ENCODE measurements at regions not wholly inside any gene's neighbourhood (a gene's known extent, or its start where the extent isn't known, plus 50 kb on each side); places are given as distances from the start of the nearest gene placed in this dataset.

GRCh38 chr21:17976691-17977090 is 157.5 kb upstream of the C21orf91 start:
- no peak for DNase-seq

- DNase-seq: no peak
These were observed 157.0 kb upstream of the C21orf91 start for GRCh38 chr21:17976139-17976538.

DNA sequence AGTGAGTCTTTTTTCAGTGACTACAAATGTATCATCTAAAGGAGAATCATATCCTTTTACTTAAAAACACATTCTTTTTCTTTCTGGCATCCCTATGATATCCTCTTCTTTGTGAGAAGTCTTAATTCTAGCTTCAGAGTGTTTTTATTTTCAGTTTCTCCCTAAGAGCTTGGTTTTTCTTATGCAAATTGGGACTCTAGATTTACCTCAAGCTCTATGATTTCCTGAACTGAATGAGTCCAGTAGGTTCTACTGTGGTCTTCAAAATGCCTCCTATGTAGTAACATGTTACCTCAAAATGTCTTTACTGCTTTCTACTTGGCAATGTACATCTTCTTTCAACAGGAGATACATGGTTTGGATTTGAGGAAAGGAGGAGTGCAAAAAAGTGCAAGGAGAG is 148.2 kb upstream of the C21orf91 start:
- no peak for DNase-seq

- DNase-seq: no peak
These were observed 145.6 kb upstream of the C21orf91 start for GRCh38 chr21:17964716-17965115.

GRCh38 chr21:17964199-17964598 is 145.0 kb upstream of the C21orf91 start:
- no peak for DNase-seq

GRCh38 chr21:17950591-17950990 is 131.4 kb upstream of the C21orf91 start:
- no peak for DNase-seq

DNA sequence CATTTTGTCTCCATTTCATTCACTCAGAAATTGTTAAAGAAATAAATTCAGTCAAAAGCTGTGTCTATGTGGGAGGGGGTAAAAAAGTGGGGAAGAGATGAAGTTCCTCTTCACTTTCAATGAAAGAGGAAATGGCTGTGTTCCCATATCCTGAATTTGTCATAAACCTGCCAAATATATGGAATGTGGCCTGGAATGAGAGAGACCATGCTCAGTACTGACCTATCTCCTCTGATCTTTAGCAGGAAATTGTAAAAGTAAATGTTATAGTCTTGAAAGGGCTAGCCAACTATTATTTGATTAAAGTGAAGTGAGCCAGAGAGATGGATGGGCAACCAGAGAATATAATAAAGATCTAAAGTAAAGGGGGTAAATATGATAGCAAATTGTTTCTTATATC is 130.3 kb upstream of the C21orf91 start:
- DNase-seq: no peak

DNA sequence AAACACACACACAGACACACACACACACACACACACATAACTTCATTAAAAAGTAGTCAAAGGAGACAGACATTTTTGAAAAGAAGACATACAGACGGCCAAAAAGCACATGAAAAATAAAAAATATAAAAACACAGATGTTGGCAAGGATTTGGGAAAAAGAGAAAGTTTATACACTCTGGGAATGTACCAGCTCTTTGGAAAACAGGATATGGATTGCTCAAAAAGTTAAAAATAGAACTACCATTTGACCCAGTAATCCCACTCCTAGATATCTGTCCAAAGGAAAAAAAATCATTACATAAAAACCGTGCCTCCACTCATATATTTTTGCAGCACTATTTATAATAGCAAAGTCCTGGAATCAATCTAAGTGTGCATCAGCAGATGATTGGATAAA is 128.4 kb upstream of the C21orf91 start:
- DNase-seq: no peak

- DNase-seq: no peak
These were observed 111.9 kb upstream of the C21orf91 start for GRCh38 chr21:17931080-17931479.

DNA sequence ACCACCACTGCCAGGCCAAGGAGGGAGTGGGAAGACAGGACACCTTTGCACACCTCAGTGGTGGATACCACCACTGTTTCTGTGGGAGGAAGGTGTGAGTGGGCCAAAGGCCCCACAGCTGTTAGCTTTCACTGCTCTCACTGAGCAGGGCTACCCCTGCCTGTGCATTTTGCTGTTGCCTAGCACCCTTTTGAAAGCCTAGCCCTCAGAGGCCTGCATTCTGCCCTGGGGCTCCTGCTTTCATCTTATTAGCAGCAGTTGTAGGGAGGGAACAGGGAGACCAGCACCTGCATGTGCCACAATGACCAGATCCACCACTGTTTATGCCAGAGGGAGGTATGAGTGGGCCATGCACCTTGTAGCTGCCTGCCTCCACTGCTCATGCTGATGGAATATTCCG is 110.9 kb upstream of the C21orf91 start:
- DNase-seq: no peak

DNA sequence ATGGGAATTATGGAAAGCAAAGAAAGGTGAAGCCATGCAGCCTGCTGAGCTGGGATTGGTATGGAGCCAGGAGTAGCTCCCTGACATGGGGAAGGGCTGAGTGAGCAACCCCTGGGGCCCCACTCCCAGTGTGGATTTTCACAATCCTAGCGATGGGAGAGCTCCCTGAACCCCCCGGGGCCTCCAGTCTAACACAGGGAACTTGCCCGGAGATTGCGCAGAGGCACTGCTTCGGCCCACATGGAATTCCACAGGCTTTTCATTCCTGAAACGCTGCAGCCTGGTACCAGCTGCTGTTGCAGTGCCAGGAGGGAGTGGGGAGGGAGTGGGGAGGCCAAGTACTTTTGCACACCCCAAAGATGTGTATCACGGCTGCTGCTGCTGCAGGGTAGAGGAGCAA is 110.4 kb upstream of the C21orf91 start:
- DNase-seq: no peak

DNA sequence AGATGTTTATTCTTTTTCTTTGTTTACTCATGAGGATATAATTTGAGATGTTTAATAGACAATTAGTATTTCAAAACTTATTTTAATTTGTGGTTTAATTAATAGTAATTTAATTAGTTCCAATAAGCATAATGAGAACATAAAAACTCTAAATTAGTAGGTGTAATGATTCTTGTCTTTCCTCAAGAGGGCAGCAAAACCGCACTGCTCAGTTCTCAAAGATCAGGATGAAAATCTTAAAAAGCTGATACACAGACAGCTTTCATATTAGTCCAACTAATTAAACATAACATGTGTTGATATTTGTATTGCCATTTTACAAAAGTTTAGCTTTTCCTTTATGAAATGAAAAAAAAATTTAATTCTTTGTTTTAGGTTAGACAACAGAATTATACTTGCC is 106.7 kb upstream of the C21orf91 start:
- DNase-seq: no peak

DNA sequence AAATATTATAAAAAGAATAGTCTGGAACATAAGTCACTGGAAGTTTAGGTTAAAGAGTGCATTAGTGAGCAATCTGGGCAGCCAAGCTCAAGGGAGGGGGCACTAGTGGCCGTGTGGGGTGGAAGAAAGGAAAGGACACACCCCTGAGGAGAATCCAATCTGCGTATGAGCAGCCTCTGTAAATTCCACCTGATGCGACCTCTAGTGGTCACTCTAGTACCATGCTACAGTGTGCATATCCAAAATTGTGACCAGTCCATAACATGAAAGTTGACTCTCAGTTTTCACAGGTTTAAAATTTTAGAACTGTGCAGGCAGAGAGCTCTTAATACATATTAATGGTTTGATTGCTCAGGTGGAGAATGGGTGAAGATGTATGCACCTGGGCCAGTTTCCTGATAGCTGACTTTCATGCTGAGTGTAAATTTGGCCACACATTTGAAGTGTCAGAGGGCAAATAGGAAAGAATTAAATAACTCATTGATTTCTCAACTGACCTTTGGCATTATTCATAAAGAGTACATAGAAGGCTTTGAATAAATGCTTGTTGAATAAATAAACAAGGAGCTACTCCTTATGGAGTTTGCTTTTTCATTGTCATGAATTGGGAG is 105.9 kb upstream of the C21orf91 start:
- DNase-seq: peak; percentile 49

- peak; percentile 80 for DNase-seq
These were observed 102.7 kb upstream of the C21orf91 start for GRCh38 chr21:17921579-17922530.

DNA sequence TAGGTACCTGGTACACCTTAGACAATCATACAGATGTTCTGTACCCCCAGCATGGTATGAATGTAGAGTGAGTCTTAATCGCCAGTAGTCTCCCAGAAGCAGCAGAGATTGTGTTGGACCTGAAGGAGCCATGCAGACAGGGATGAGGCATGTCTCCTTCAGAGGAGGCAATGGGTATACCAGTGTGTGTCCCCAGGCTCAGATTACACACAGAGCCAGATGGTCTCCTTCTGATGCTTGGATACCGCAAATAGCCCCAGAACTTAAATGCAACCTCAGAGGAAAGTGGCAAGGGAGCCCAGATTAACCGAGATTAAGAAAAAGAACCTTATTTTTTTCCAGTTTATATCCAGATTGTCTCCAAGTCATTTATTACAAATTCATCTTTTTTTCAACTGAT is 96.8 kb upstream of the C21orf91 start:
- DNase-seq: no peak

DNA sequence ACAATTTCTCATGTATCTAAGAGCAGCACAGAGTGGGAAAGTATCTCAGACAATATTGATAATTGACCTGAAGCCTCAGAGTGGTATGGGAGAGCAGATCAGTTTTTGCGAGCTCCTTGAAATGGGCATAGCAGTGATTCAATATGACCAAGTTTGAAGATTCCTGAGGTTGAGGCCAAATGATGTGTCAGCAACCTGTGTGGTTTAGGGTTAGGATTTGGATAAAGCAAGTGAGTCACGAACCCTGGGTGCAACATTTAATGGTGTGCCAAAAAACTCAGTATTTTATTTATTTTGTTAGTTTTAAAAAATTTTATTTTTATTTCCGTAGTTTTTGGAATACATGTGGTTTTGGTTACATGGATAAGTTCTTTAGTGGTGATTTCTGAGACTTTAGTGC is 92.5 kb upstream of the C21orf91 start:
- DNase-seq: peak; percentile 67

DNA sequence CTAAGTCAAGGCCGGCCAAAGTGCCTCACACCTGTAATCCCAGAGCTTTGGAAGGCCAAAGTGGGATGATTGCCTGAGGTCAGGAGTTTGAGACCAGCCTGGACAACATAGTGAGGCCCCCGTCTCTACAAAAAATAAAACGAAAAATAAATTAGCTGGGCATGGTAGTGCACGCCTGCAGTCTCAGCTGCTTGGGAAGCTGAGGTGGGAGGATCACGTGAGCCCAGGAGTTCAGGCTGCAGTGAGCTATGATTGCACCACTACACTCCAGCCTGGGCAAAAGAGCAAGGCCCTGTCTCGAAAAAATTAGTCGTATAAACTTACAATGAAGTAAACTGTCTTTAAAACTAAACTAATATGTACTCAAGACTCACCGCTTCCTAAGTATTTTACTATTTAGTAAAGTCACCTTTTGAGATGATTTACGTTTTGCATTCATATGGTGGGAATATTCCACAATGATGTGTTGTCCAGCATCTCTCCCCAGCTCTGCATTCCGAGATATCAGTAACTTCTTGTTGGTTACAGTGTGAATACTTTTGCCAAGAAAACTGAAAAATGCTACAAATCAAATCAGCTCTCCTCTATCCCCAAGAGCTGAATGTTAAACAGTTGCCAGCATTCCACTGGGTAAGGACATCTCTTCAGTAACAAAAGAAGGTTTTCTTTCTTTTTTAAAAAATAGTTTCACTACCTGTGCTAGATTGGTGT is 84.9 kb upstream of the C21orf91 start:
- DNase-seq: peak; percentile 64

GRCh38 chr21:17903029-17903806 is 84.1 kb upstream of the C21orf91 start:
- peak; percentile 44 for DNase-seq

DNA sequence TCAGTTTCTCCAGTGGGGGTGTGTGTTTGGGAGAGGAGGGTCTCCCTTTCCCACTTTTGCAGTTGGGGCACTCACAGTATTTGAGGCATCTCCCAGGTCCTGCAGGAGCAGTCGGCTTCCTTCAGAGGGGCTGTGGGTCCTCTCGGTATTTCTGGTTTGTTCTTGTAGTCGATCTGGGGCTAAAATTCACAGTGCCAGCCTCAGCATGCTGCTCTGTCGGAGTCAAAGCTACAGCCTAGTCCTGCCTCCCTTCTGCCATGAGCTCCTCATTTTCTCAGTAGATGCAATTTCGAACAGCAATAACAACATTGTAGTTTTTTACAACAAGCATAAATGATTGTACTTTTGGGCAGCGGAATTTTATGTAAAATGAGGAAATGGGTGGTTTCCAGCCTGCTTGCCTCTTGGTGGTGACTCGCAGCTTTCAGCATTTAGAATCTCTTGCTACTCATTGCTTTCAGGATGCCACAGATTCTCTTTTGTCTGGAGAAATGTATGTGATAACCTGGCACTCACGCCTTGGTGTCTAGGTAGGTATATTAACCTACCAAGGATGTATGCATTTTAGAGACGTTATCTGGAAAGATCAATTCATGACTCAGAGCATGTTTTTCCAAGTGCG is 82.4 kb upstream of the C21orf91 start:
- peak; percentile 39 for DNase-seq

- no peak for DNase-seq
These were observed 81.8 kb upstream of the C21orf91 start for GRCh38 chr21:17900990-17901385.

GRCh38 chr21:17900281-17900989 is 81.3 kb upstream of the C21orf91 start:
- no peak for DNase-seq

DNA sequence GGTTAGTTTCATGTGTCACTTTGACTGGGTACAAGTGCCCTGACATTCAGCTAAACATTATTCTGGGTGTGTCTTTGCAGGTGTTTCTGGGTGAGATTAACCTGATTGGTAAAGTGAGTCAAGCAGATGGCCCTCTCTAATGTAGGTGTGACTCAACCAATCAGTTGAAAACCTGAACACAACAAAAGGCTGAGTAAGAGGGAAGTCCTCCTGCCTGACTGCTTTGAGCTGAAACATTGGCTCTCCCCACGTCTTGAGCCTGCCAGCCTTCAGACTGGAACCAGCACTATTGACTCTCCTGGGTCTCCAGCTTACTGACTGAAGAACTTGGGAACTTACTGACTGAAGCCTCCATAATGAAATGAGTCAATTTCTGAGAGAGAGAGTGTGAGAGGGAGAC is 70.0 kb upstream of the C21orf91 start:
- DNase-seq: no peak
